Stimulated activated CD8-positive, alpha-beta memory T cell treated with anti-CD3 and anti-CD28 coated beads, Interleukin-15, amount 100 ng/mL, for 48 hours (primary cell): ENCODE measurements at regions not wholly inside any gene's neighbourhood (a gene's known extent, or its start where the extent isn't known, plus 50 kb on each side); places are given as distances from the start of the nearest gene placed in this dataset.
"Not testable (repeated sequence)": the region's sequence is repeated elsewhere in the genome, so short reads cannot be mapped to it uniquely, and the experiment has no call there.

ENCODE experiments used
- DNase-seq, 2 donors: peaks; one replicate each; pipeline ENCODE4 v3.0.0-alpha.2; 2020; ENCODE audit warnings: low read depth in 2 of 2

DNA sequence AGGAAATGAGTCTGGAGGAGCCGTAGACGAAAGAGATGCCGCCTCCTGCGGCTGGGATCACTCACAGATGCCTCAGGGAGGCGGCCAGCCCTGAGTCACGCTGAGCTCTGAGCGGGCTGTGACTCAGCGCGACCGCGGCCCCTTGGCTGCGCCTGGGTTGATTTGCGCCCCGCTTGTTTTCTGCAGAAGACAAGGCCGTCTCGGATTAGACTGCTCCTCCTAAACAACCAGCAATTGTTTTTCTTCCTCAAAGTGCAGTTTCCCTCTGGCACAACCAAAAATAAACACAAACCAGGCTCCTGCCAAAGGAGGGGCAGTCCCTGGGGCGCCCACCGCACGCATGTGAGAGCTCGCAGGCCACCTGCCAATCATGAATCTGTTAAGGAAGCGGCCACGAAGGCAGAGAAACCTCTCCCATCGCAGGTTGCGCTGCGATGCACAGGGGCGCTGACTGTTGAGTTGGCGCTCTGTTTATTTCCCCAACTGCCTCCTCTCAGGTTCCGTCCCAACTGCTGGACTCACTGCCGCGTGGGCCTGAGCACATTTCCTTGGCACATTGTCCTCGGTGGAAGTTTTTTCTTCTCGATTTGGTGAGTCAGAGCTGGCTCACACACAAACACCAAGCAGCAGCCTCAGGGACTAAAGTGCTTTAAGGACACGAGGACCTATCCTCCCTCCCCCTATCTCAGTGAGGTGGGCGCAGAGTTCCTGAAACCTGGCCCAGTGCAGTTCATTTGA, 85.2 kb upstream of the NDUFV2 start:
- DNase-seq, result peak; percentile 73 to 86

DNA sequence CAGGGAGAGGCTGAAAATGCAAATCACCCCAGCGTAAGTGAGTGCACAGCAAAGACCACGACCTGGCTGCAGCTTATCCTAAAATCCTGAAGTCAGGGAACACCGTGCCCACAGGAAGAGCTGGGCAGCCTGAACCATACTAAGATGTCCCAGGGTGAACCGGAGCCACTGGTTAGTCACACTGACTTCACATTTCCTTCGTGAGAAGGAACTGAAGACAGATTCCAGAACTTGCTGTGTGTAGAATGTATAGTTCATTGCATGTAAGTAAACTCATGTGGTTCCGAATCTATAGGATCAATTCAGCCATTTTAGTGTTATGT, 84.6 kb upstream of the NDUFV2 start:
- no peak for DNase-seq

DNA sequence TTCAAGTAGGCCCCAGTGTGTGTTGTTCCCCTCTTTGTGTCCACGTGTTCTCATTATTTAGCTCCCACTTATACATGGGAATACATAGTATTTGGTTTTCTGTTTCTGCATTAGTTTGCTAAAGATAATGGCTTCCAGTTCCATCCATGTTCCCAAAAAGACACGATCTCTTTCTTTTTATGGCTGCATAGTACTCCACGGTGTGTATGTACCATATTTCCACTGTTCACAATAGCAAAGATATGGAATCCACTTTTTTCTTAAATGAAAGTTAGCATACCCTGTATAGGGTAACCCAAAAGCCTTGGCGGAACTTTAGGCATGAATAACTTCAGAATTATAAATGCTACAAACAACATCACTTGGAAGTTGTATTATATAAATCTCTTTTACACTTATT, 83.4 kb upstream of the NDUFV2 start:
- DNase-seq, result no peak

DNA sequence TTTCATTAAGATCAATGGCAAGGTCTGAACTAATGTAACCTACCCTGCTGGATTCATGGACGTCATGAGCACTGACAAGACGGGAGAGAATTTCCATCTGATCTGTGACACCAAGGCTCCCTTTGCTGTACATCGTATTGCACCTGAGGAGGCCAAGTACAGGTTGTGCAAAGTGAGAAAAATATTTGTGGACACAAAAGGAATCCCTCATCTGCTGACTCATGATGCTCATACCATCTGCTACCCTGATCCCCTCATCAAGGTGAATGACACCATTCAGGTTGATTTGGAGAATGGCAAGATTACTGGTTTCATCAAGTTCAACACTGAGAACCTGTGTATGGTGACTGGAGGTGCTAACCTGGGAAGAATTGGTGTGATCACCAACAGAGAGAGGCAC, 82.3 kb upstream of the NDUFV2 start:
- no peak for DNase-seq

DNA sequence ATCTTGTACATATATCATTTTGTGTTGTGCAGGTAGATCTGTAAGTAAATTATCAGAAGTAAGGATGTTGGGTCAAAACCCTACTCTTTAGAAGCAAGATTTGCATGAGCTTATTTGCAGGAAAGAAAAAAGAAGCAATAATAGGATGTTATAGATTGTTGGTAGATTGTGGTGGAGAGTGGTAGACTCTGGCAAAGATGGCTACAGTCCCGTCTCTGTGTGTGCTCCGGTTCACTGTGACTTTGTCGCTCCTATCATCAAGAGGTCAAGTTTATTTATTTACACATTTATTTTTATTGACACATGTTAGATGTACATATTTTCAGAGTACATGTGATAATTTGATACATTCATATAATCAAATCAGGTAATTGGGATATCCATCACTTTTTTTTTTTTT, 81.0 kb upstream of the NDUFV2 start:
- no peak for DNase-seq

DNA sequence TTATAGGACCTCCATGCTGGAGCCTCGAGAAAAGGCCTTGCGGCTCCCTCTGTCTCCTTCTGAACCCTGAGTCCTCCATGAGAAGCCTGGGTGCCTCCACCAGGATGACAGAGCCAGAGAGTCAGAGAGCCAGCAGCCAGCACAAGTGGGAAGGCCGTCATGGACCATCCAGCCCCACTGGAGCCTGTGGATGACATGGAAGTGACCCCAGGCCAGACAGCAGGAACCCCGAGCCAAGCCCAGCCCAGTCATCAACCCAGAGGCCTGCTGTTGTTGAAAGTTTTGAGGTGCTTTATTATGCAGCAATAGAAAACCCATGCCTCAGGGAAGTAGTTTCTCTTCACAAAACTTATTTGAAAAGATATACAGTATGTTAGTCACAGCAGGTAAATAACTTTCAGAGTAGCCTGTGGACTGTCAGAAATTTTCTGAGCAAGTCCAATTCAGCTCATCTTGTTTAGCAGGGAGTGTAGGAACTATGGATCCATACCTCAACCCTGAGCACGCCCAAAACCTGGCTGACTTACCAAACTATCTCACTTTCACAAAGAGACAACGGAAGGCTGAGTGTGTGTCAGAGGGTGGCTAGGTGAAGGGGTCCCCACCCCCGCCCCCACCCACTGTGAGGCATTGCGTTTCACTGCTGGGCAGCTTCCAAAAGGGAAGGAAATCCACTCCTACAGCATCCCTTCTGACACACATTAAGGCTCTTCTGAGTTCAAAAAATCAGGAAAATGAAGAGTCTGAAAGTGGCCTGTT, 79.9 kb upstream of the NDUFV2 start:
- no peak for DNase-seq

DNA sequence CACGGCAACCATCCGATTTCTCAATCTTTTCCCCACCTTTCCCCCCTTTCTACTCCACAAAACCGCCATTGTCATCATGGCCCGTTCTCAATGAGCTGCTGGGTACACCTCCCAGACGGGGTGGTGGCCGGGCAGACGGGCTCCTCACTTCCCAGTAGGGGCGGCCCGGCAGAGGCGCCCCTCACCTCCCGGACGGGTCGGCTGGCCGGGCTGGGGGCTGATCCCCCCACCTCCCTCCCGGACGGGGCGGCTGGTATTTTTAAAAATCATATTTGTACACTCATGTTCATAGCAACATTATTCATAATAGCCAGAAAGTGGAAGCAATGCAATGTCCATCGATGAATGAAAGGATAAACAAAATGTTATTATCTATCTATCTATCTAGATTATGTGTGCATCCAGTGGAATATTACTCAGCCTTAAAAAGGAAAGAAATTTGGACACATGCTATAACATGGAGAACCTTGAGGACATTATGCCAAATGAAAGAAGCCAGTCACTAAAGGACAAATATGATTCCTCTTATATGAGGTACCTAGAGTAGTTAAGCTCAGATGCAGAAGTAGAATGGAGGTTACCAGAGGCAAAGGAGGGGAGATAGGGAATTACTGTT, 78.4 kb upstream of the NDUFV2 start:
- not testable (repeated sequence) for DNase-seq

DNA sequence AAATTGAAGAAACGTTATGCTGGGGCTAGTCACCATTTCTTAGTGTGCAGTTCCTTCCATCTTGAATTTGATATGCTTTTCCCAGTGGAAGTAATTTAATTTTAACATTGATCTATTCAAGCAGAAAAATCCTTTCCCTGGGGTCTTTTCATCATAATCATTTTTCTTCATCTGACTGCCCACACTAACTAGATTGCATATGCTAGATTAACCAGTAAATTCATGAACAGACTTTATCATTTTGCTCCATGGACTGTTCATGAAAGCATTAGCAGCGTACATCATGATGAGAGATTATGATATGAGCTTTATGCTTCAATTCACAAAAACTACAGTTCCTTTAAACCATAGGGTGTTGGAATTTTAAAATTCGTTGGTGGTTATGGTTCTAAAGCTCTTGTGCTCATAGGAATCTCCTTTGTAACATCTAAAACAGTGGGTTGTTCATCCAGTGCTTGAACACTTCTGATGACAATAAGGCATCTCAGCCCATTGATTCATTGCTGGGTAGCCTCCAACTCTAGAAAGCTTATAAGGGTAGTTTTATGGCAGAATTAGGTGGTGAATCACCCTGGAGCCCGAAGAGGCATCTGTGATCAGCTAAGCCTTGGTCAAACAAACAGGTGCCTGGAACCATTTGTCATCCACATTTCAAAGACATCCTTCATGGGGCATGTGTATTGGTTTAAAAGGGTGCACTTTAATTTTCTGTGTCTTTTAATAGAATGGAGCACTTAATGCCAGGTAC, 77.2 kb upstream of the NDUFV2 start:
- no peak for DNase-seq

DNA sequence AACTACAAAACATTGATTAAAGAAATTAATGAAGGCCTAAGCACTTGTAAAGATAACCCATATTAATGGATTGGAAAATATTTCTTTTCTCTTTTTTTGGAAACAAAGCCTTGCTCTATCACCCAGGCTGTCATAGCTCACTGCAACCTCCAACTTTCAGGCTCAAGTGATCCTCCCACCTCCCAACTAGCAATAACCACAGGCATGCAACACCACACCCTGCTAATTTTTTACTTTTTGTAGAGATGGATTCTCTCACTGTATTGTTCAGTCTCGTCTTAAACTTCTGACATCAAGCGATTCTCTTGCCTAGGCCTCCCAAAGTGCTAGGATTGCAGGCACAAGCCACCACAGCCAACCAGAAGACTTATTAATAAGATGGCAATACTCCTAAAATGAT, 73.4 kb upstream of the NDUFV2 start:
- no peak for DNase-seq

DNA sequence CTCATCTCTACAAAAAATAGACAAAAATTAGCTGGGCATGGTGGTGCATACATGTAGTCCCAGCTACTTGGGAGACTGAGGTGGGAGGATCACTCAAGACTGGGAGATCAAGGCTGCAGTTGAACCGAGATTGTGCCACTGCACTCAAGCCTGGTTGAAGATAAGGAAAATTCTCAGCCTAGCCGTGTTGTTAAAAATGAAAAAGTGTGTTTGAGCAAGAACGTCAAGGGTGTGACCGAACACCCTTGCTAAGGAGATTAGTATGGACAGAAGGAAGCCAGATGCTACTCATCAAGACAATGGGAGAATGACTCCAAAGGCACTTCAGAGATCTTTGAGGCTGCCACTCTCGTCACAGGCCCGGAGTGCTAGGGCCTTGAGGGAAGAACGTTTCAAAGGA, 70.0 kb upstream of the NDUFV2 start:
- no peak for DNase-seq

DNA sequence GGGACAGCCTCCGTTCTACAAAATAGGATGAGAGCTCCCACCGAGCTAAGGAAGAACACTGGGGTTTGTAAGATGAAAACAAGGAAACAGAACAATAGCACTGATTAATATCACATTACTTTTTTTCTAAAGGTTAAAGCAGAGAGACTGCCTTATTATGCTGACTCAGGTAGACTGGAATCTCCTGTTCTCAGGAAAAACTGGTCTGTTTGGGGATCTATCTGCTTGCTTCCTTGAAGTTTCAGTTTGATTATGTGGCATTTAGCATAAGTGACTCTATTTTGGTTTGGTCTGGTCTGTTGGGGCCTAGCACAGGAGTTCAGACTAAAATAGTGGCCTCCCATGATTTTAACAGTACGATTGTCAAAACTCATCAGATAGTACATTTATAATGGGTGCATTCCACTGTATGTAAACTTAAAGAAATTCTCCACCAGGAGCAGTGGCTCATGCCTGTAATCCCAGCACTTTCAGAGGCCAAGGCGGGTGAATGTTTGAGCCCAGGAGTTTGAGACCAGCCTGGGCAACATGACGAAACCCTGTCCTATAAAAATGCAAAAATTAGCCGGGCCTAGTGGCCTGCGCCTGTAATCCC, 64.1 kb upstream of the NDUFV2 start:
- DNase-seq, result no peak

DNA sequence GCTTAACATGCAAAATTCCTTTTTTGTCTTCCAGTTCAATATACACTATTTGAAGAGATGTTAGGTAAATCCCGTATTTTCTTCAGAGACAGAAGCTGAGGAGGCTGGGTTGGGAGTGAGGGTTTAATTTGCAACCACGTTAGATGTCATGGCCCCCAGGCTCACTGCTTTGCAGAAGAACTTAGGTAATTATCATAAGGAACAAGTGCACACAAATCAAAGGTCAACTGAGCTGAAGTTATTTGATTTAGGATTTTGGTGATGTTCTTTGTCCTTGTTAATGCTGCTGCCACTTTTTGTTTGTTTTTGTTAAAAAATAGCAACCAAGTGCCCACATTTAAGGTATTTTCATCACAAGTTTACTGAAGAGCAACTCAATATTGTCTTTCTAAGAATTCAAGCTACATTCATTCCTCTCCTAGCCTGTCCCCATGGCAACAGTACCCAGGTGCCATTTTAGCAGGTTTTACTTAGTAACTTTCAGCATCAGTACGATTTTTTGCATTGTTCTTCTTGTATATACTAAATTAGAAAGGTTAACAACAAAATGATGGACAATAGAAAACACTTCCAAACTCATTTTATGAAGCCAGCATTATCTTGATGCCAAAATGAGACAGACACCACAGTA, 62.9 kb upstream of the NDUFV2 start:
- no peak for DNase-seq

DNA sequence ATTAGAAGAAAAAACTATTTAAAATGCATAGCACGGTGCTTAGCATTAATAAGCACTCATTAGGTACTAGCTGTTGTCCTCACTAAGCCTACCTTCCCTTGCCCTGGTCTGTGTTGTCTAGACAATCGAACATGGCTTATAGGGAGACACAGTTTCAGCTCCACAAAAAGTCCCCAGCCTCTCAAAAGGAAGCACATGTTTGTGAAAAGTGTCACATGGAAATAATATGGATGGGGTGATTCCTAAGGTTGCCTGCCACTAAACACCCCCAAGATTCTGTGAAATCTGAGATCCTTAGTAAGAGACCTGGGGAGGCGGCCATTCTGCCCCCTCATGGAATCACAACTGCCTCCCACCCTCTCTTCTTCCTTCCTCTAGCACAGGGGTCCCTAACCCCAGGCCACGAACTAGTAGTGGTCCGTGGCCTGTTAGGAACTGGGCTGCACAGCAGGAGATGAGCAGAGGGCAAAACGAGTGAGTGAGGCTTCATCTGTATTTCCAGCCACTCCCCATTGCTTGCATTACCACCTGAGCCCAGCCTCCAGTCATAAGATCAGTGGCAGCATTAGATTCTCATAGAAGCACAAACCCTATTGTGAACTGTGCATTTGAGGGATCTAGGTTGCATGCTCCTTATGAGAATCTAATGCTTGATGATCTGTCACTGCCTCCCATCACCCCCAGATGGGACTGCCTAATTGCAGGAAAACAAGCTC, 59.6 kb upstream of the NDUFV2 start:
- DNase-seq, result no peak

DNA sequence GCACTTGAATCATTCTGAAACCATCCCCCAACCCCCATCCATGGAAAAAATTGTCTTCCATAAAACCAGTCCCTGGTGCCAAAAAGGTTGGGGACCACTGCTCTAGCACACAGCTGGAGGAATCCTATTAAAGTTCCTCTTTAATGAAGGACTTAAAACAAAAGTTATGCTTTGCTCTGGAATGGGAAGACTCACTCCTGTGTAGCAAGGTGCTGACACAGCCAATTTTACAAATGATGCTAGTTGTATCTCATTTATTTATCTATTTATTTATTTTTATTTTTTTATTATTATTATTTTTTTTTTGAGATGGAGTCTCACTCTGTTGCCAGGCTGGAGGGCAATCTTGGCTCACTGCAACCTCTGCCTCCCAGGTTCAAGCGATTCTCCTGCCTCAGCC, 58.9 kb upstream of the NDUFV2 start:
- no peak for DNase-seq

DNA sequence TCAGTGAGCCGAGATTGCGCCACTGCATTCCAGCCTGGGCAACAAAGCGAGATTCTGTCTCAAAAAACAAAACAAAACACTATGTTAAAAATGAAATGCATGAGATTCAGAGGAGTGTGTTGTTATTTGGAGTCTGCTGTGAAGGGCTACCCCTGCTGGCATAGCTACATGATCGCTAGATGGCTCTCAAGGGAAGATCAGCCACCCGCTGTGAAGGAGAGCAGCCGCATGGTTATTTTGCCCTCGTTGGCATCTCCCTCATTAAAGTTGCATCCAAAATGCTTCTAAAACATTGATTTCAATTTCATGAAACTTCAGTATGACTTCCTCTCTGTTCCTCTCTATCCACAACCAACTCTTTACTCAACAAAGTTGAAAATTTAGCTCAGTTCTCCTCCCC, 54.8 kb upstream of the NDUFV2 start:
- DNase-seq, result no peak

DNA sequence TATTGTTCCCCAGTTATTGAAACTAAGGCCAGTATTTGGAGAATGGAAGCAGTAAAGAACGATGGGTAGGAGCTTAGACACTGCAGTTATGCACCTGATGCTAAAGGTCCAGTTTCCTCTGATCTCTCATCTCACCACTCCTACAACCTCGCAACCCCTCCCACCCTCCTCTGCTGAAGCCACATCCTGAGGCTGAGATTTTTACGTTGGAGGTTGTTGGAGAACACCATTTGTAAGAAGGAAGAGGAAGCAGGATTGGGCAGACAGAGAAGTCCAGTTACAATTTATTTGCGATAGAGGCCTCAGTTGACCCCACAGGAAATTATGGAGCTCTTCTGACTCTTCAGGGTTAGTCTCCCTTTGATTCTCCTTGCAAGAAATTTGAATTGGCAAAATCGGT, 54.3 kb upstream of the NDUFV2 start:
- DNase-seq, result no peak

DNA sequence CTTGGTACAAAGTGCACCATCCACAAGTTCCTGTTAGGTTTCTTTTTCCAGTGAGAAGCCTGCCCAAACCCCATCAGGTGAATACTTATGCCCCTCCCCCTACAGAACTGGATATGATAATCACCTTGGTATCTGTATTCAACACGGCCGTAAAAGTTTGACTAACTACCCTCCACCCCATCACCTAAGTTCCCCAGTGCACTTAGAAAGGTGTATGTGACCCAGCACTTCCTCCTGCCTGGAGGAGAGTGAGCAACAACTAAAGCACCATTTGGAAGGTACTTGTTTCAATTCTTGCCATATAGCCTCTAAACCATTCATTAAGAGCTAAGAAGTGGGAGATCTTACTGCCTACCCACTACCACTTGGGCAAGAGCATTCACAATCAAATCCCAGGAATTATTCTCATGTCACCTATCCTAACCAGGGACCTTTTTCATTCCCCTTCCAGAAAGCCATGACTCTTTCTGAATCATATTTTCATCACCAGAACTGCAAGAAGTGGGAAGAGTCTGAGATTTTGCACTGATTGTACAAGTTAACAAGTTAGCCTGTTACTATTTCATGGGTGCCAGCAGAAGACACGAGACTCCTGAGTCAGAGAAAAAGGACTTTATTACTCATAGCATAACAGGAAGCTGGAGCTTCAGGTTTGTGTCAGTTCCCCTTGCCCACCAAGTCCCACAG, 53.5 kb upstream of the NDUFV2 start:
- no peak for DNase-seq

DNA sequence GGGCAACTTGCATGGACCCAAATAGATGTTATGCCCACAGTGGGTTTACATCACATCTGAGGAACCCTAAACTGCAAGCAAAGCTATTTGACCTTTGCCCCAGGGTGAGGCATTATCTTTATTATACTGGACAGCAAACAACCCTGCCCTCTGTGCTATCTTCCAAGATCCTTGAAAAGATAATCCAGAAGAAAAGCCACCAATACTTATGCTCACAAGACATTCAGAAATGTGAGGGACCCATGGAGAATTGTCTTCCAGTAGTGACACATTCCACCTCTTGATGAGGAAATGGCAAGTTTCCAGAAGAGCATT, 53.0 kb upstream of the NDUFV2 start:
- no peak for DNase-seq

DNA sequence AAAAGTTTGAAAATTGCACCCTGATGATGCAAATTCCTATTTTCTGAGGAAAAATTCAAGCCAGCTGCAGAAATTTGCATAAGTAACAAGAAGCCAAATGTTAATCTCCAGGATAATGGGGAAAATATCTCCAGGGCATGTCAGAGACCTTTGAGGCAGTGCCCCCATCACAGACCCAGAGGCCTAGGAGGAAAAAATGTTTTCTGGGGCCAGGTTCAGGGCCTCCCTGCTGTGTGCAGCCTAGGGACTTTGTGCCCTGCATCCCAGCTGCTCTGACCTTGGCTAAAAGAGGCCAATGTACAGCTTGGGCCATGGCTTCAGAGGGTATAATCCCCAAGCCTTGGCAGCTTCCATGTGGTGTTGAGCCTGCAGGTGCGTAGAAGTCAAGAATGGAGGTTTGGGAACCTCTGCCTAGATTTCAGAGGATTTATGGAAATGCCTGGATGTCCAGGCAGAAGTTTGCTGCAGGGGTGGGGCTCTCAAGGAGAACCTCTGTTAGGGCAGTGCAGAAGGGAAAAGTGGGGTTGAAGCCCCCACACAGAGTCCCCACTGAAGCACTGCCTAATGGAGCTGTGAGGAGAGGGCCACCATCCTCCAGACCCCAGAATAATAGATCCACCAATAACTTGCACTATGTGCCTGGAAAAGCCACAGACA, 51.7 kb upstream of the NDUFV2 start:
- not testable (repeated sequence) for DNase-seq
